ENCODE measurements at regions not wholly inside any gene's neighbourhood (a gene's known extent, or its start where the extent isn't known, plus 50 kb on each side); places are given as distances from the start of the nearest gene placed in this dataset.
A peak's percentile ranks its signal among the peaks of the same experiment; 100 is the strongest.

- FAIRE-seq (no peak), DNase-seq (ENCODE audit: insufficient read length, low spot score) (no peak)
- TF ChIP-seq CTCF (IDR thresholded peaks at IDR 0.05; ENCODE audit: insufficient read depth, missing control alignments): no peak
These were observed 106.9 kb downstream of the ZFP64 start for GRCh38 chr20:52084727-52085126.

GRCh38 chr20:52083627-52084232, 107.8 kb downstream of the ZFP64 start:
- no peak for FAIRE-seq
- DNase-seq (ENCODE audit: insufficient read length, low spot score): peak; percentile 45
- TF ChIP-seq CTCF (IDR thresholded peaks at IDR 0.05; ENCODE audit: insufficient read depth, missing control alignments): peak; percentile 76

- FAIRE-seq (no peak), DNase-seq (ENCODE audit: insufficient read length, low spot score) (no peak)
- TF ChIP-seq CTCF (IDR thresholded peaks at IDR 0.05; ENCODE audit: insufficient read depth, missing control alignments): no peak
These were observed 109.0 kb downstream of the ZFP64 start for GRCh38 chr20:52082612-52083011.

- no peak for FAIRE-seq
- no peak for DNase-seq (ENCODE audit: insufficient read length, low spot score)
- TF ChIP-seq CTCF (IDR thresholded peaks at IDR 0.05; ENCODE audit: insufficient read depth, missing control alignments): no peak
These were observed 109.8 kb downstream of the ZFP64 start for GRCh38 chr20:52081791-52082190.

- no peak for TF ChIP-seq CTCF (IDR thresholded peaks at IDR 0.05; ENCODE audit: insufficient read depth, missing control alignments)
- DNase-seq (ENCODE audit: insufficient read length, low spot score) (no peak), FAIRE-seq (no peak)
These were observed 110.5 kb downstream of the ZFP64 start for GRCh38 chr20:52081066-52081465.

GRCh38 chr20:52078289-52078688, 113.3 kb downstream of the ZFP64 start:
- FAIRE-seq (no peak), DNase-seq (ENCODE audit: insufficient read length, low spot score) (no peak)
- TF ChIP-seq CTCF (IDR thresholded peaks at IDR 0.05; ENCODE audit: insufficient read depth, missing control alignments): no peak

GRCh38 chr20:52076164-52076563, 115.4 kb downstream of the ZFP64 start:
- FAIRE-seq: no peak
- TF ChIP-seq CTCF (IDR thresholded peaks at IDR 0.05; ENCODE audit: insufficient read depth, missing control alignments): no peak
- no peak for DNase-seq (ENCODE audit: insufficient read length, low spot score)
